Kidney (tissue), 13 donors: ENCODE measurements at regions not wholly inside any gene's neighbourhood (a gene's known extent, or its start where the extent isn't known, plus 50 kb on each side); places are given as distances from the start of the nearest gene placed in this dataset.

Experiments
- DNase-seq, 5 donors: peaks; one replicate each; pipeline ENCODE4 v3.0.0-alpha.2; 2013 to 2020
- FAIRE-seq: peaks from 2 replicates; lab custom pipeline; 2012; peaks lifted over from hg19 to GRCh38; lab: Jason Lieb, UNC
- H3K27ac ChIP-seq, 2 donors: one replicate each; pipeline ENCODE4 v1.7.0; 2013; ENCODE audit warnings: low read depth in 2 of 2, low read length in 2 of 2, inconsistent platforms in 1 of 2
- H3K27me3 ChIP-seq: one replicate; pipeline ENCODE4 v1.7.1; 2013; ENCODE audit warnings: low read length, inconsistent platforms; ENCODE audit not compliant: control insufficient read depth, insufficient read depth
- H3K36me3 ChIP-seq, 3 donors: one replicate each; pipeline versions ENCODE4 v1.7.0 to v1.7.1; 2013; ENCODE audit warnings: low read length in 3 of 3, control low read depth in 1 of 3, inconsistent platforms in 1 of 3; ENCODE audit not compliant: insufficient read depth in 3 of 3, control insufficient read depth in 2 of 3
- H3K4me1 ChIP-seq, 3 donors: one replicate each; pipeline versions ENCODE4 v1.7.0 to v1.7.1; 2013; ENCODE audit warnings: low read length in 3 of 3, inconsistent platforms in 1 of 3, low read depth in 1 of 3; ENCODE audit not compliant: control insufficient read depth in 2 of 3, insufficient read depth in 2 of 3
- H3K4me3 ChIP-seq, 3 donors: one replicate each; pipeline versions ENCODE4 v1.7.0 to v1.8.1; 2013; ENCODE audit warnings: low read length in 3 of 3, control low read depth in 1 of 3, inconsistent platforms in 1 of 3
- H3K9ac ChIP-seq, 3 donors: one replicate each; pipeline versions ENCODE4 v1.7.0 to v1.7.1; 2013; ENCODE audit warnings: low read length in 3 of 3, control low read depth in 1 of 3, inconsistent platforms in 1 of 3
- H3K9me3 ChIP-seq, 3 donors: one replicate each; pipeline versions ENCODE4 v1.7.0 to v1.7.1; 2013; ENCODE audit warnings: low read length in 3 of 3, control low read depth in 1 of 3, inconsistent platforms in 1 of 3; ENCODE audit not compliant: control insufficient read depth in 2 of 3, insufficient read depth in 1 of 3
- intact Hi-C: fragments of 100-400 bp; cut with DNase I; formaldehyde crosslinking; loops from one replicate; pipeline ENCODE4 v1.11.1; 2022
- TF ChIP-seq, protein P1 (sequence below): IDR thresholded peaks from 3 replicates; pipeline ENCODE4 v1.5.1; 2012; ENCODE audit warnings: mild to moderate bottlenecking, moderate library complexity, borderline replicate concordance; ENCODE audit not compliant: insufficient read depth; ENCODE audit errors: extremely low read depth
- donor health status: control.
- donor health status: control.
- donor health status: control.
- donor health status: control.
- donor health status: control.
- donor health status: DM: yes; HTN: yes; CAD: no.
- donor health status: Normal renal cell carcinoma (clear cell type).

- FAIRE-seq (no peak), DNase-seq (no peak)
- H3K27me3 ChIP-seq, result no peaks in the 10 kb centered on the region
- no peak overlapping the region for H3K4me3 ChIP-seq
- no peak overlapping the region for H3K9ac ChIP-seq
- H3K9me3 ChIP-seq, result no peaks in the 10 kb centered on the region
- no peaks in the 10 kb centered on the region for H3K36me3 ChIP-seq
- H3K27ac ChIP-seq, result no peak overlapping the region
- TF ChIP-seq, protein P1, sequence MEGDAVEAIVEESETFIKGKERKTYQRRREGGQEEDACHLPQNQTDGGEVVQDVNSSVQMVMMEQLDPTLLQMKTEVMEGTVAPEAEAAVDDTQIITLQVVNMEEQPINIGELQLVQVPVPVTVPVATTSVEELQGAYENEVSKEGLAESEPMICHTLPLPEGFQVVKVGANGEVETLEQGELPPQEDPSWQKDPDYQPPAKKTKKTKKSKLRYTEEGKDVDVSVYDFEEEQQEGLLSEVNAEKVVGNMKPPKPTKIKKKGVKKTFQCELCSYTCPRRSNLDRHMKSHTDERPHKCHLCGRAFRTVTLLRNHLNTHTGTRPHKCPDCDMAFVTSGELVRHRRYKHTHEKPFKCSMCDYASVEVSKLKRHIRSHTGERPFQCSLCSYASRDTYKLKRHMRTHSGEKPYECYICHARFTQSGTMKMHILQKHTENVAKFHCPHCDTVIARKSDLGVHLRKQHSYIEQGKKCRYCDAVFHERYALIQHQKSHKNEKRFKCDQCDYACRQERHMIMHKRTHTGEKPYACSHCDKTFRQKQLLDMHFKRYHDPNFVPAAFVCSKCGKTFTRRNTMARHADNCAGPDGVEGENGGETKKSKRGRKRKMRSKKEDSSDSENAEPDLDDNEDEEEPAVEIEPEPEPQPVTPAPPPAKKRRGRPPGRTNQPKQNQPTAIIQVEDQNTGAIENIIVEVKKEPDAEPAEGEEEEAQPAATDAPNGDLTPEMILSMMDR, result no peak
- H3K4me1 ChIP-seq, result no peaks in the 10 kb centered on the region
- intact Hi-C loops, result no loop called here
These were observed 386.7 kb downstream of the TFAP2A start for GRCh38 chr6:10028222-10028621.

GRCh38 chr6:10019851-10020250 is 395.0 kb downstream of the TFAP2A start:
- no peak overlapping the region for H3K27ac ChIP-seq
- intact Hi-C loops, result no loop called here
- no peak overlapping the region for H3K9ac ChIP-seq
- no peaks in the 10 kb centered on the region for H3K36me3 ChIP-seq
- H3K27me3 ChIP-seq, result no peaks in the 10 kb centered on the region
- no peaks in the 10 kb centered on the region for H3K9me3 ChIP-seq
- no peak for DNase-seq
- no peaks in the 10 kb centered on the region for H3K4me1 ChIP-seq
- TF ChIP-seq, protein P1, result no peak
- no peak for FAIRE-seq
- H3K4me3 ChIP-seq, result no peak overlapping the region

- Histone ChIP-seq H3K27ac (no peak overlapping the region), H3K4me1 (no peaks in the 10 kb centered on the region), H3K4me3 (no peak overlapping the region), H3K36me3 (no peaks in the 10 kb centered on the region), H3K9me3 (no peaks in the 10 kb centered on the region), H3K9ac (no peak overlapping the region), H3K27me3 (no peaks in the 10 kb centered on the region)
- DNase-seq (peak in 4 of 5 donors; percentile 21 to 64 (median 41)), FAIRE-seq (no peak)
- intact Hi-C loops, result no loop called here
- TF ChIP-seq, protein P1, result no peak
These were observed 400.3 kb downstream of the TFAP2A start for GRCh38 chr6:10014557-10014956.

- TF ChIP-seq, protein P1, result no peak
- Histone ChIP-seq H3K9ac (no peak overlapping the region), H3K4me1 (no peaks in the 10 kb centered on the region), H3K36me3 (no peaks in the 10 kb centered on the region), H3K4me3 (no peak overlapping the region), H3K27ac (no peak overlapping the region), H3K9me3 (no peaks in the 10 kb centered on the region), H3K27me3 (no peaks in the 10 kb centered on the region)
- intact Hi-C loops, result no loop called here
- no peak for FAIRE-seq
- DNase-seq, result no peak
These were observed 414.3 kb downstream of the TFAP2A start for GRCh38 chr6:10000551-10000950.
